ENCODE measurements at regions not wholly inside any gene's neighbourhood (a gene's known extent, or its start where the extent isn't known, plus 50 kb on each side); places are given as distances from the start of the nearest gene placed in this dataset.

DNA sequence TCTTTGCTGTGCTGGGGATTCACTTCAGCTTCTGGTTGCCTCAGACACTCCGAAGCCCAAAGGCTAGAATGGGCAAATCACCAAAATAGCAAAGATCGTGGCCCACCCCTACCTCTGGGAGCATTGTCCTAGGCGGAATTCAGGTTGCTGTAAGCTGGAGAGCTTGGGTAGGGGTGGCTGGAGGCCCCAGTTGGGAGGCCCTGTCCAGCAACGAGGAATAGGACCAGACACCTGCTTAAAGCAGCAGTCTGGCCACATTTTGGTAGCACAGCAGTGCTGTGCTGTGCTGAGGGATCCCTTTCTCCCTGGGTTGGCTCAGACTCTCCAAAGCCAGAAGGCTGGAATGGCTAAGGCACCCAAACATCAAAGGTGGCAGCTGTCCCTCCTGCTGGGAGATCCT, 99.3 kb downstream of the CLDN1 start:
- Histone ChIP-seq H3K4me3 (replicated peaks; ENCODE audit: insufficient read depth, low read length) (no peak overlapping the region), H3K27me3 (ENCODE audit: insufficient read depth, poor library complexity, severe bottlenecking) (no peaks in the 10 kb centered on the region), H3K27ac (replicated peaks) (no peak overlapping the region)
- DNase-seq (ENCODE audit: low read depth in 1 of 2, low spot score in 1 of 2): no peak
- TF ChIP-seq, protein P1, sequence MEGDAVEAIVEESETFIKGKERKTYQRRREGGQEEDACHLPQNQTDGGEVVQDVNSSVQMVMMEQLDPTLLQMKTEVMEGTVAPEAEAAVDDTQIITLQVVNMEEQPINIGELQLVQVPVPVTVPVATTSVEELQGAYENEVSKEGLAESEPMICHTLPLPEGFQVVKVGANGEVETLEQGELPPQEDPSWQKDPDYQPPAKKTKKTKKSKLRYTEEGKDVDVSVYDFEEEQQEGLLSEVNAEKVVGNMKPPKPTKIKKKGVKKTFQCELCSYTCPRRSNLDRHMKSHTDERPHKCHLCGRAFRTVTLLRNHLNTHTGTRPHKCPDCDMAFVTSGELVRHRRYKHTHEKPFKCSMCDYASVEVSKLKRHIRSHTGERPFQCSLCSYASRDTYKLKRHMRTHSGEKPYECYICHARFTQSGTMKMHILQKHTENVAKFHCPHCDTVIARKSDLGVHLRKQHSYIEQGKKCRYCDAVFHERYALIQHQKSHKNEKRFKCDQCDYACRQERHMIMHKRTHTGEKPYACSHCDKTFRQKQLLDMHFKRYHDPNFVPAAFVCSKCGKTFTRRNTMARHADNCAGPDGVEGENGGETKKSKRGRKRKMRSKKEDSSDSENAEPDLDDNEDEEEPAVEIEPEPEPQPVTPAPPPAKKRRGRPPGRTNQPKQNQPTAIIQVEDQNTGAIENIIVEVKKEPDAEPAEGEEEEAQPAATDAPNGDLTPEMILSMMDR (IDR thresholded peaks at IDR 0.05; ENCODE audit: insufficient read depth, low read length): no peak
- no peak for TF ChIP-seq SPI1 (IDR thresholded peaks at IDR 0.05; ENCODE audit: borderline replicate concordance, low read depth)
- TF ChIP-seq, protein P2, sequence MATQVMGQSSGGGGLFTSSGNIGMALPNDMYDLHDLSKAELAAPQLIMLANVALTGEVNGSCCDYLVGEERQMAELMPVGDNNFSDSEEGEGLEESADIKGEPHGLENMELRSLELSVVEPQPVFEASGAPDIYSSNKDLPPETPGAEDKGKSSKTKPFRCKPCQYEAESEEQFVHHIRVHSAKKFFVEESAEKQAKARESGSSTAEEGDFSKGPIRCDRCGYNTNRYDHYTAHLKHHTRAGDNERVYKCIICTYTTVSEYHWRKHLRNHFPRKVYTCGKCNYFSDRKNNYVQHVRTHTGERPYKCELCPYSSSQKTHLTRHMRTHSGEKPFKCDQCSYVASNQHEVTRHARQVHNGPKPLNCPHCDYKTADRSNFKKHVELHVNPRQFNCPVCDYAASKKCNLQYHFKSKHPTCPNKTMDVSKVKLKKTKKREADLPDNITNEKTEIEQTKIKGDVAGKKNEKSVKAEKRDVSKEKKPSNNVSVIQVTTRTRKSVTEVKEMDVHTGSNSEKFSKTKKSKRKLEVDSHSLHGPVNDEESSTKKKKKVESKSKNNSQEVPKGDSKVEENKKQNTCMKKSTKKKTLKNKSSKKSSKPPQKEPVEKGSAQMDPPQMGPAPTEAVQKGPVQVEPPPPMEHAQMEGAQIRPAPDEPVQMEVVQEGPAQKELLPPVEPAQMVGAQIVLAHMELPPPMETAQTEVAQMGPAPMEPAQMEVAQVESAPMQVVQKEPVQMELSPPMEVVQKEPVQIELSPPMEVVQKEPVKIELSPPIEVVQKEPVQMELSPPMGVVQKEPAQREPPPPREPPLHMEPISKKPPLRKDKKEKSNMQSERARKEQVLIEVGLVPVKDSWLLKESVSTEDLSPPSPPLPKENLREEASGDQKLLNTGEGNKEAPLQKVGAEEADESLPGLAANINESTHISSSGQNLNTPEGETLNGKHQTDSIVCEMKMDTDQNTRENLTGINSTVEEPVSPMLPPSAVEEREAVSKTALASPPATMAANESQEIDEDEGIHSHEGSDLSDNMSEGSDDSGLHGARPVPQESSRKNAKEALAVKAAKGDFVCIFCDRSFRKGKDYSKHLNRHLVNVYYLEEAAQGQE (IDR thresholded peaks at IDR 0.05; ENCODE audit: insufficient replicate concordance, low read depth): no peak
- no peak for TF ChIP-seq POLR2AphosphoS5 (IDR thresholded peaks at IDR 0.05; ENCODE audit: low read depth)
- no peak for TF ChIP-seq GABPA (IDR thresholded peaks at IDR 0.05; ENCODE audit: low read depth)

DNA sequence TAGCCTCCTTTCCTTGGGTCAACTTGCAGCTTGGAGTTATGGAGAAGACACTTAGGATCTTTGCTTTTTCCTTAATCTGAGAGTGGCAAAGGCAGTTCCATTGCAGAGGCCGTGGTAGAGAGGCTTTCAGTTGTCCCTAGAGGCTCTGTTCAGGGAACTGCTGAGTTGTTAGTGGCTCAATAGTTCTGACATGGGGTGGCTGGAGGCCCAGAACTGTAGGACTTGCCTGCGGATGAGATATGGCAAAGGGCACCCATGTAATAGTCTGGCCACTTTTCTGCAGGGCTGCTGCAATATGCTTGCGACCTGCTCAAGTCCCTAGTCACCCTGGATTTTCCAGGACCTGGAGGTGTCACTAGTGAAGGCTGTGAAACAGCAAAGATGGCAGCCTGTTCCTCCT, 99.9 kb downstream of the CLDN1 start:
- Histone ChIP-seq H3K27me3 (ENCODE audit: insufficient read depth, poor library complexity, severe bottlenecking) (no peaks in the 10 kb centered on the region), H3K27ac (replicated peaks) (no peak overlapping the region), H3K4me3 (replicated peaks; ENCODE audit: insufficient read depth, low read length) (no peak overlapping the region)
- DNase-seq (ENCODE audit: low read depth in 1 of 2, low spot score in 1 of 2): no peak
- TF ChIP-seq, protein P2 (IDR thresholded peaks at IDR 0.05; ENCODE audit: insufficient replicate concordance, low read depth): no peak
- no peak for TF ChIP-seq POLR2AphosphoS5 (IDR thresholded peaks at IDR 0.05; ENCODE audit: low read depth)
- TF ChIP-seq SPI1 (IDR thresholded peaks at IDR 0.05; ENCODE audit: borderline replicate concordance, low read depth): no peak
- TF ChIP-seq GABPA (IDR thresholded peaks at IDR 0.05; ENCODE audit: low read depth): no peak
- TF ChIP-seq, protein P1 (IDR thresholded peaks at IDR 0.05; ENCODE audit: insufficient read depth, low read length): no peak

DNA sequence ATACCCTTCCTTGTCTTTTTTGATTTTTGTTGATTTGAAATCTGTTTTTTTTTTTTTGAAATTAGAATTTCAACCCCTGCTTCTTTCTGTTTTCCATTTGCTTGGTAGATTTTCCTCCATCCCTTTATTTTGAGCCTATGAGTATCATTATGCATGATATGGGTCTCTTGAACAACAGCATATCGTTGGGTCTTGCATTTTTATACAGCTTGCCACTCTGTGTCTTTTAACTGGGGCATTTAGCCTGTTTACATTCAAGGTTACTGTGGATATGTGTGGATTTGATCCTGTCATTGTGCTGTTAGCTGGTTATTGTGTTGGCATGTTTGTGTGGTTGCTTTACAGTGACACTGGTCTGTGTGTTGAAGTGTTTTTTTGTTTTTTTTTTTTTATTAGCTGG, 99.7 kb upstream of the P3H2 start:
- DNase-seq (ENCODE audit: low read depth in 1 of 2, low spot score in 1 of 2): no peak
- Histone ChIP-seq H3K4me3 (replicated peaks; ENCODE audit: insufficient read depth, low read length) (no peak overlapping the region), H3K27me3 (ENCODE audit: insufficient read depth, poor library complexity, severe bottlenecking) (no peaks in the 10 kb centered on the region), H3K27ac (replicated peaks) (no peak overlapping the region)
- TF ChIP-seq POLR2AphosphoS5 (IDR thresholded peaks at IDR 0.05; ENCODE audit: low read depth): no peak
- TF ChIP-seq, protein P1 (IDR thresholded peaks at IDR 0.05; ENCODE audit: insufficient read depth, low read length): no peak
- no peak for TF ChIP-seq GABPA (IDR thresholded peaks at IDR 0.05; ENCODE audit: low read depth)
- no peak for TF ChIP-seq SPI1 (IDR thresholded peaks at IDR 0.05; ENCODE audit: borderline replicate concordance, low read depth)
- TF ChIP-seq, protein P2 (IDR thresholded peaks at IDR 0.05; ENCODE audit: insufficient replicate concordance, low read depth): no peak

All from HL-60 (cell line).